ENCODE measurements at regions not wholly inside any gene's neighbourhood (a gene's known extent, or its start where the extent isn't known, plus 50 kb on each side); places are given as distances from the start of the nearest gene placed in this dataset.
"Not testable (repeated sequence)": the region's sequence is repeated elsewhere in the genome, so short reads cannot be mapped to it uniquely, and the experiment has no call there.

- no peak for DNase-seq
- TF ChIP-seq CTCF (IDR thresholded peaks at IDR 0.05; ENCODE audit: partially characterized antibody, unreplicated experiment) = no peak
- Mint-ChIP-seq H3K27me3 (ENCODE audit: unreplicated experiment) (no peaks in the 10 kb centered on the region), H3K4me1 (ENCODE audit: low read depth, unreplicated experiment) (no peaks in the 10 kb centered on the region), H3K36me3 (ENCODE audit: unreplicated experiment) (no peaks in the 10 kb centered on the region), H3K4me3 (ENCODE audit: unreplicated experiment) (no peak overlapping the region), H3K9me3 (ENCODE audit: unreplicated experiment) (no peaks in the 10 kb centered on the region), H3K27ac (ENCODE audit: unreplicated experiment) (no peak overlapping the region)
Measured at GRCh38 chr1:70499695-70500094, 88.6 kb downstream of the CTH start.

GRCh38 chr1:70503358-70503757 is 92.3 kb downstream of the CTH start:
- H3K27ac Mint-ChIP-seq (ENCODE audit: unreplicated experiment) = no peak overlapping the region
- H3K9me3 Mint-ChIP-seq (ENCODE audit: unreplicated experiment) = no peaks in the 10 kb centered on the region
- no peak for TF ChIP-seq CTCF (IDR thresholded peaks at IDR 0.05; ENCODE audit: partially characterized antibody, unreplicated experiment)
- H3K4me3 Mint-ChIP-seq (ENCODE audit: unreplicated experiment) = no peak overlapping the region
- no peak for DNase-seq
- no peaks in the 10 kb centered on the region for H3K36me3 Mint-ChIP-seq (ENCODE audit: unreplicated experiment)
- H3K27me3 Mint-ChIP-seq (ENCODE audit: unreplicated experiment) = no peaks in the 10 kb centered on the region
- H3K4me1 Mint-ChIP-seq (ENCODE audit: low read depth, unreplicated experiment) = no peaks in the 10 kb centered on the region

- H3K9me3 Mint-ChIP-seq (ENCODE audit: unreplicated experiment) = no peaks in the 10 kb centered on the region
- no peaks in the 10 kb centered on the region for H3K4me1 Mint-ChIP-seq (ENCODE audit: low read depth, unreplicated experiment)
- H3K27ac Mint-ChIP-seq (ENCODE audit: unreplicated experiment) = no peak overlapping the region
- H3K4me3 Mint-ChIP-seq (ENCODE audit: unreplicated experiment) = no peak overlapping the region
- no peaks in the 10 kb centered on the region for H3K27me3 Mint-ChIP-seq (ENCODE audit: unreplicated experiment)
- no peaks in the 10 kb centered on the region for H3K36me3 Mint-ChIP-seq (ENCODE audit: unreplicated experiment)
- no peak for DNase-seq
- no peak for TF ChIP-seq CTCF (IDR thresholded peaks at IDR 0.05; ENCODE audit: partially characterized antibody, unreplicated experiment)
Measured at GRCh38 chr1:70504176-70504820, 93.2 kb downstream of the CTH start.

GRCh38 chr1:70504821-70505193 is 93.7 kb downstream of the CTH start:
- no peaks in the 10 kb centered on the region for H3K36me3 Mint-ChIP-seq (ENCODE audit: unreplicated experiment)
- no peak overlapping the region for H3K27ac Mint-ChIP-seq (ENCODE audit: unreplicated experiment)

GRCh38 chr1:70507991-70508390 is 96.9 kb downstream of the CTH start:
- H3K9me3 Mint-ChIP-seq (ENCODE audit: unreplicated experiment); H3K4me3 Mint-ChIP-seq (ENCODE audit: unreplicated experiment); DNase-seq; H3K4me1 Mint-ChIP-seq (ENCODE audit: low read depth, unreplicated experiment); H3K27ac Mint-ChIP-seq (ENCODE audit: unreplicated experiment); H3K27me3 Mint-ChIP-seq (ENCODE audit: unreplicated experiment); H3K36me3 Mint-ChIP-seq (ENCODE audit: unreplicated experiment): not testable (repeated sequence)

More at GRCh38 chr1:70504821-70505193, 93.7 kb downstream of the CTH start:
- Mint-ChIP-seq H3K9me3 (ENCODE audit: unreplicated experiment) (no peaks in the 10 kb centered on the region), H3K4me1 (ENCODE audit: low read depth, unreplicated experiment) (no peaks in the 10 kb centered on the region), H3K4me3 (ENCODE audit: unreplicated experiment) (no peak overlapping the region), H3K27me3 (ENCODE audit: unreplicated experiment) (no peaks in the 10 kb centered on the region)
- TF ChIP-seq CTCF (IDR thresholded peaks at IDR 0.05; ENCODE audit: partially characterized antibody, unreplicated experiment) = no peak
- DNase-seq = no peak
